ENCODE measurements at regions not wholly inside any gene's neighbourhood (a gene's known extent, or its start where the extent isn't known, plus 50 kb on each side); places are given as distances from the start of the nearest gene placed in this dataset.
"Not testable (repeated sequence)": the region's sequence is repeated elsewhere in the genome, so short reads cannot be mapped to it uniquely, and the experiment has no call there.

- Mint-ChIP-seq H3K27me3 (no peaks in the 10 kb centered on the region), H3K9me3 (no peaks in the 10 kb centered on the region), H3K36me3 (ENCODE audit: low read depth) (no peaks in the 10 kb centered on the region), H3K4me1 (no peaks in the 10 kb centered on the region), H3K4me3 (no peak overlapping the region), H3K27ac (no peak overlapping the region)
- ATAC-seq (no peak), DNase-seq (no peak)
Measured at GRCh38 chr9:18317896-18318295, 156.1 kb upstream of the ADAMTSL1 start.

DNA sequence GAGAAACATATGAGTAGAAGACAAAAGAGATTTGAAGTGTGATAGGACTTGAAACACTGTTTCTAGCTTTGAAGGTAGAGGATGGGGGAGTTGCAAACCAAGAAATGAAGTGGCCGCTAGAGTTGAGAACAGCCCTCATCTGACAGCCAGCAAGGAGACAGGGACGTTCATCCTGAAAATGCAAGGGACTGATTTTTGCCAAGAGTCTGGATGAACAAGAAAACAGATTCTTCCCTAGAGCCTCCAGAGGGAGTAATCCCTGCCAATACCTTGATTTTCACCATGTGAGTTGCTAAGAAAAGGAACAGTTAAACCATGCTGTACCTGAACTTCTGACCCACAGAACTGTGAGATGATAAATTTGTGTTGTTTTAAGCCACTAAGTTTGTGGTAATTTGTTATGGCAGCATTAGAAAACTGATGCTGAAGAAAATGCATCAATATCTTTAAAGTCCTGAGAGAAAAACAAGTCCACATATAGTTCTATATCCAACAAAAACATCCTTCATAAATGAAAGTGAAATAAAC, 154.0 kb upstream of the ADAMTSL1 start:
- DNase-seq (no peak), ATAC-seq (no peak)
- Mint-ChIP-seq H3K4me1 (no peaks in the 10 kb centered on the region), H3K4me3 (no peak overlapping the region), H3K9me3 (no peaks in the 10 kb centered on the region), H3K27ac (no peak overlapping the region), H3K27me3 (no peaks in the 10 kb centered on the region), H3K36me3 (ENCODE audit: low read depth) (no peaks in the 10 kb centered on the region)

DNA sequence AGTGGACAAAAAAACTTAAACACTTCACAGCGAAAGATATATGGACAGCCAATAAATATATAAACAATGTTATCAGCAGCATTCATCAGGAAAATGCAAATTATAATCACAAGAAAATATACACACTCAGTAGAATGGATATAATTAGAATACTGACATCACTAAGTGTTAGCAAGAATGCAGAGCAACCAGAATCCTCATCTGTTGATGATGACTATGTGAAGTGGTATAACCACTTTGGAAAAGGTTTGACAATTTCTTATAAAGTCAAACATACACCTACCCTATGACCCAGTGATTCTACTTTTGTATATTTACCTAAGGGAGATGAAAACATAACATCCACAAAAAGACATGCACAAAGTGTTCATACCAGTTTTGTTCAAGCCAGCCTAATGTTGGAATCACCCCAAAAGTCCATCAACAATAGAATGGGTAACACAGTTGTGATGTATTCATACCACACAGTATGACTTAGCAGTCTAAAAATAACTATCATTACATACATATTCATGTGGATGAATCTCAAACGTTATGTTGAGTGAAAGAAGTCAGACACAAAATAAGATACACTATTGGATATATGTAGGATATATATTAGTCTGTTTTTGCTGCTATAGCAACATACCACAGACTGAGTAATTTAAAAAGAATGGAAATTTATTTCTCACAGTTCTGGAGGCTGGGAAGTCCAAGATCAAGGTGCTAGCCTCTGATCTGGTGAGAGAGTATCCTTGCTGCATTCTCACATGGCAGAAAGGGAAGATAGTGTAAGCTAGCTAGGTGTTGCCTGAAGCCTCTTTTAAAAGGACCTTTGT, 148.8 kb upstream of the ADAMTSL1 start:
- Mint-ChIP-seq H3K27me3 (no peaks in the 10 kb centered on the region), H3K27ac (no peak overlapping the region), H3K4me3 (no peak overlapping the region), H3K4me1 (no peaks in the 10 kb centered on the region), H3K9me3 (no peaks in the 10 kb centered on the region), H3K36me3 (ENCODE audit: low read depth) (no peaks in the 10 kb centered on the region)
- DNase-seq (no peak), ATAC-seq (no peak)

DNA sequence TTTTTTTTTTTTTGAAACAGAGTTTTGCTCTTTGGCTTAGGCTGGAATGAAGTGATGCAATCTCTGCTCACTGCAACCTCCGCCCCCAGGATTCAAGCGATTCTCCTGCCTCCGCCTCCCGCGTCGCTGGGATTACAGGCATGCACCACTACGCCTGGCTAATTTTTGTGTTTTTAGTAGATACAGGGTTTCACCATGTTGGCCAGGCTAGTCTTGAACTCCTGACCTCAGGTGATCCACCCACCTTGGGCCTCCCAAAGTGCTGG, 148.3 kb upstream of the ADAMTSL1 start:
- H3K36me3 Mint-ChIP-seq (ENCODE audit: low read depth); H3K27ac Mint-ChIP-seq; H3K4me1 Mint-ChIP-seq; H3K27me3 Mint-ChIP-seq; DNase-seq; H3K4me3 Mint-ChIP-seq; H3K9me3 Mint-ChIP-seq; ATAC-seq: not testable (repeated sequence)

GRCh38 chr9:18327121-18327520, 146.8 kb upstream of the ADAMTSL1 start:
- Mint-ChIP-seq H3K4me1 (no peaks in the 10 kb centered on the region), H3K9me3 (no peaks in the 10 kb centered on the region), H3K36me3 (ENCODE audit: low read depth) (no peaks in the 10 kb centered on the region), H3K4me3 (no peak overlapping the region), H3K27me3 (no peaks in the 10 kb centered on the region), H3K27ac (no peak overlapping the region)
- DNase-seq (no peak), ATAC-seq (no peak)

GRCh38 chr9:18330401-18331309, 143.3 kb upstream of the ADAMTSL1 start:
- Mint-ChIP-seq H3K9me3 (no peaks in the 10 kb centered on the region), H3K4me1 (no peaks in the 10 kb centered on the region), H3K27me3 (no peaks in the 10 kb centered on the region), H3K36me3 (ENCODE audit: low read depth) (no peaks in the 10 kb centered on the region), H3K4me3 (no peak overlapping the region), H3K27ac (no peak overlapping the region)
- ATAC-seq (no peak), DNase-seq (no peak)

GRCh38 chr9:18331310-18331684, 142.7 kb upstream of the ADAMTSL1 start:
- Mint-ChIP-seq H3K27ac (no peak overlapping the region), H3K27me3 (no peaks in the 10 kb centered on the region), H3K4me3 (no peak overlapping the region), H3K4me1 (no peaks in the 10 kb centered on the region), H3K9me3 (no peaks in the 10 kb centered on the region), H3K36me3 (ENCODE audit: low read depth) (no peaks in the 10 kb centered on the region)
- DNase-seq = no peak
- ATAC-seq = no peak

DNA sequence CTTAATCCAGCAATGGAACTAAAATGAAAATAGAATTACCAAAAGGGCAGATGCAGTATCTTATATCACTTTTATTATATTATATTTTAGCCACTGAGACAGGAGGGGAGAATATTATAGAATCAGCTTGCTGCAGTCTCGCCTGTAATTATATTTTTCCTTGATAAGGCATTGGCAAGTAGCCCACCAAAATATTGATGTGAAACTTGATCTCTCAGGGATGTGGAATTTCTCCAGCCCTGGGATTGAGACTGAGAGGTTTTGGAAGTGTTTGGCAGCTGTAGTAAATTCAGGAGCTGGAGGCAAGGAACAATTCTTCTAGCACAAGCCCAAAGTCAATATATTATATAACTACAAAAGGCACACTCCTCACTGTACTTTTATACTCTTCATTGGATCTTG, 142.1 kb upstream of the ADAMTSL1 start:
- no peaks in the 10 kb centered on the region for H3K9me3 Mint-ChIP-seq
- ATAC-seq = no peak
- no peak for DNase-seq
- H3K27me3 Mint-ChIP-seq = no peaks in the 10 kb centered on the region
- H3K4me1 Mint-ChIP-seq = no peaks in the 10 kb centered on the region
- no peaks in the 10 kb centered on the region for H3K36me3 Mint-ChIP-seq (ENCODE audit: low read depth)
- H3K27ac Mint-ChIP-seq = no peak overlapping the region
- H3K4me3 Mint-ChIP-seq = no peak overlapping the region

DNA sequence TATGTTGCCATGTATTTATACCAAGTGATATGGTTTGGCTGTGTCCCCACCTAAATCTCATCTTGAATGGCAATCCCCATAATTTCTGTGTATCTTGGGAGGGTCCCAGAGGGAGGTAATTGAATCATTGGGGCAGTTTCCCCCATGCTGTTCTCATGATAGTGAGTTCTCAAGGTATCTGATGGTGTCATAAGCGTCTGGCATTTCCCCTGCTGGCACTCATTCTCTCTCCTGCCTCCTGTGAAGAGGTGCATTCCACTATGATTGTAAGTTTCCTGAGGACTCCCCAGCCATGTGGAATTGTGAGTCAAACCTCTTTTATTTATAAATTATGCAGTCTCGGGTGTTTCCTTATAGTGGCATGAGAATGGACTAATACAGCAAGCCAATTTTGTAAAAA, 140.8 kb upstream of the ADAMTSL1 start:
- no peak for DNase-seq
- Mint-ChIP-seq H3K4me3 (no peak overlapping the region), H3K9me3 (no peaks in the 10 kb centered on the region)

DNA sequence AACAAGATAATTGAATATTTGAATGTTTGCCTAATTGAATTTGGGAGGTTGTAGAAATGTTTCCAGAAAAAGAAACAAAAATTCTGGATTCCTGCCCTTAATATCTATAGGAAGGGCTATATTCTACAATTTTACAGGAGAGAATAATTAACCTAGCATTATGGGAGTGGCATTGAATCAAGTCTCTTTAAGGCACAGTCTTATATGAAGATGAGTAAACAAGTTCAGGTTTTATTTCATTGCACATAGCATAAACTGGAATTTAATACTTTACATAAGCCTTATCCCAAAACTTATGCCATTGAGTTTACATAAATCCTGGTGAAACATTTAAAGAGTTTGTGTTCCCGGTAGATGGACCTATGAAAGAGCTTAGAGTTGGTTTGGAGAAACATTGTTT, 138.1 kb upstream of the ADAMTSL1 start:
- no peaks in the 10 kb centered on the region for H3K27me3 Mint-ChIP-seq
- H3K36me3 Mint-ChIP-seq (ENCODE audit: low read depth) = no peaks in the 10 kb centered on the region
- no peak overlapping the region for H3K27ac Mint-ChIP-seq
- H3K9me3 Mint-ChIP-seq = peaks cover 12% of the 10 kb centered on the region
- DNase-seq (no peak), ATAC-seq (no peak)
- H3K4me3 Mint-ChIP-seq = no peak overlapping the region
- no peaks in the 10 kb centered on the region for H3K4me1 Mint-ChIP-seq

More for the DNA sequence above, 140.8 kb upstream of the ADAMTSL1 start:
- Mint-ChIP-seq H3K36me3 (ENCODE audit: low read depth) (no peaks in the 10 kb centered on the region), H3K4me1 (no peaks in the 10 kb centered on the region), H3K27me3 (no peaks in the 10 kb centered on the region), H3K27ac (no peak overlapping the region)
- ATAC-seq = no peak

DNA sequence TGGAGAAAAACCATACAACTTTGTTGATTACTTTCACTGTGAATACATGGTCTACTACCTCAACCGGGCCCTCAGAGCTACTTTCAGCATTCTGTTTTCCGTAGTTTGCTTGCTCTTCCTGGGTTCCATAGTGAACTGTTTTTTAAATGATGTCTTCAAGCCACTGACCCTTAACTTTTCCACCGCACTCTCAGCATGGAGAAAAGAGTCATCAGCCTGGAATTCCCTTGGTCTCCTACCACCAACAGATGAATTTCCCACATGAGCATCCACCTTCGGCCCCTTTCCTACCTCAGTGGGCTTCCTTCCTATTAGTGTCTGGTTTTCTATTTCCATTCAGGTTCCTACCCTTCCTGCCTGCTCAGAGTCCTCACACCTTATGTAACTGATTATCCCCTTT, 135.9 kb upstream of the ADAMTSL1 start:
- H3K27me3 Mint-ChIP-seq = no peaks in the 10 kb centered on the region
- H3K9me3 Mint-ChIP-seq = peaks cover 17% of the 10 kb centered on the region
- H3K27ac Mint-ChIP-seq = no peak overlapping the region
- H3K4me1 Mint-ChIP-seq = no peaks in the 10 kb centered on the region
- H3K36me3 Mint-ChIP-seq (ENCODE audit: low read depth) = peaks cover 3% of the 10 kb centered on the region
- DNase-seq (no peak), ATAC-seq (no peak)
- H3K4me3 Mint-ChIP-seq = no peak overlapping the region

DNA sequence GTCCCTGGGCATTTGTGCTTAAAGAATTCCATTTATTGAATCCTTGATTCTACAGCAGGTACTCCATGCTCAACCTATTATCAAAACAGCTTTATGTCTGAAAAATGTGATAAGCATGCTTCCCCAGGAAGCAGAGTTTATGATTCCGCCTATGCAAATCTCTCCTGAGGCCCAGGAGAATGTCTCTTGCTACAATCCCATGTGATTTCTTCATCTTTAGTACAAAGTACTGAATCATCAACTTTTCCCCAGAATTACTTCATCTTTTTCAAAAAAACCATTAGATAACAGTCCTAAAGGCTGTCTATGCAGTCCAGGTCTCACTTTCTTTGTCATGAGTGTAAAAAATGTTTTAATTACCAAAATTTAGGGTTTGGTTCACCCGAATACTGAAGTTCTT, 130.2 kb upstream of the ADAMTSL1 start:
- Mint-ChIP-seq H3K36me3 (ENCODE audit: low read depth) (peaks cover 3% of the 10 kb centered on the region), H3K4me3 (no peak overlapping the region), H3K27ac (no peak overlapping the region), H3K4me1 (no peaks in the 10 kb centered on the region), H3K9me3 (peaks cover 17% of the 10 kb centered on the region), H3K27me3 (no peaks in the 10 kb centered on the region)
- ATAC-seq (no peak), DNase-seq (no peak)

DNA sequence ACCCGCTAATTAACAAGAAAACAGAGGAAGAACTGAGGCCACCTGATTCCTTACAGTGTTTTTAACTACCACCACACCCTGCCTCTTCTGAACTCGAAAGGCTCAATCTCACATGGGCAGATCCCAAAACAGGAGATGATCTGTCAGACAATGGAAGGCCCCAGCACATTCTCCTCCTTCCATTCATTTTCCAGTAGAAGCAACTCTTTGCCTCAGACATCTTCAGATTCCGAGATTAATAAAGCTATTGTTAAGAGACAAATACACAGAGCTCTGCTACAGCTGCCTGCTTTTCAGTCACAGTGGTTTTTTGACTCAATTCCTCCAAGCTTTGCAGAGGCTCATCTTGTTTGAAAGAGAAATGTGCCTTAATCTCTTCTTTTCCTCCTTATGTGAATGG, 127.2 kb upstream of the ADAMTSL1 start:
- no peak overlapping the region for H3K27ac Mint-ChIP-seq
- H3K36me3 Mint-ChIP-seq (ENCODE audit: low read depth) = no peaks in the 10 kb centered on the region
- no peak overlapping the region for H3K4me3 Mint-ChIP-seq
- DNase-seq (no peak), ATAC-seq (no peak)
- no peaks in the 10 kb centered on the region for H3K9me3 Mint-ChIP-seq
- H3K27me3 Mint-ChIP-seq = peaks cover 2% of the 10 kb centered on the region
- H3K4me1 Mint-ChIP-seq = no peaks in the 10 kb centered on the region

GRCh38 chr9:18347386-18348082, 126.4 kb upstream of the ADAMTSL1 start:
- H3K4me3 Mint-ChIP-seq = no peak overlapping the region
- DNase-seq (no peak), ATAC-seq (no peak)
- H3K36me3 Mint-ChIP-seq (ENCODE audit: low read depth) = no peaks in the 10 kb centered on the region
- no peaks in the 10 kb centered on the region for H3K9me3 Mint-ChIP-seq
- peaks cover 2% of the 10 kb centered on the region for H3K27me3 Mint-ChIP-seq
- H3K27ac Mint-ChIP-seq = no peak overlapping the region
- no peaks in the 10 kb centered on the region for H3K4me1 Mint-ChIP-seq

DNA sequence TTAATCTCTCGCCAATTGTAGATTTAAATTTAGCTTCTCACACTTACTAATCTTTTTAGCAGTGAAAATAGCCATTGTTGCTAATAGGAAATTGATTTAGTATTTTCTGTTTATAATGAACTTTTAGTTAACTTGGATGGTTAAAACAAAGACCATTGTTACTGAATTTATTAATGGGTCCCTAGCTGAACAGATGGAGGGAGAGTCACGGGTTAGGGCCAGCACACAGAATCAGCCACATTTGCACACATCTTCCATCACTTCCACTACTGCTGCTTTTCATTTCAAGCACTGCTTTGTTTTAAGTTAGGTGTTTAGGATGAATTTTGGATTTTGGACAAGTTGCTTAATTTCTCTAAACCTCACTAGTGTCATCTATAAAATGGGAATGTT, 125.9 kb upstream of the ADAMTSL1 start:
- Mint-ChIP-seq H3K27ac (no peak overlapping the region), H3K4me1 (no peaks in the 10 kb centered on the region)
- no peak for ATAC-seq

More for the DNA sequence above, 125.9 kb upstream of the ADAMTSL1 start:
- Mint-ChIP-seq H3K27me3 (peaks cover 2% of the 10 kb centered on the region), H3K36me3 (ENCODE audit: low read depth) (no peaks in the 10 kb centered on the region), H3K4me3 (no peak overlapping the region), H3K9me3 (no peaks in the 10 kb centered on the region)
- DNase-seq = no peak

Data from activated naive CD8-positive, alpha-beta T cell treated with anti-CD3 and anti-CD28 coated beads, Interleukin-2, amount 50 U/mL, for 24 hours (primary cell).